ENCODE measurements at regions not wholly inside any gene's neighbourhood (a gene's known extent, or its start where the extent isn't known, plus 50 kb on each side); places are given as distances from the start of the nearest gene placed in this dataset.

DNA sequence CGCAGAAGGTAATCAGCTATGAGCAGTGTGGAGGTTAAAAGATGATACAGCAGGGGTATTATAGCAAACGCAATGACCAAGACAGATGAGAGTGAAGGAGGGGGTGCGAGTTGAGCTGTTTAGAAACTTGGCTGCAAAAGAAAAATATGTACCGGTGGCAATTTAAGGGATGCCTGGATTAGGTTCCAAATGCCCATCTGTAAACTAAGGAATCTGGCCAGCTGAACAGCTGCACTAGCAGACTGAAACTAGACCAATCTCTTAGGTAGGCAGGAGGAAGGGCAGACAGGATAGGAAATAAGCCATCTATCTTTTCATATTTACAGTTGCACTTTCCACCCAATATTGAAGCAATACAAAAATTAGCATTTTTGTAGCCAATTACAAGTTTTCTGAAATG, 407.6 kb downstream of the HTR1B start:
- no peaks in the 10 kb centered on the region for H3K4me1 ChIP-seq (ENCODE audit: control insufficient read depth, extremely low read depth, insufficient read depth, low read length)
- no peaks in the 10 kb centered on the region for H3K9me1 ChIP-seq (ENCODE audit: control insufficient read depth, extremely low read depth, insufficient read depth, low read length)
- H3K4me3 ChIP-seq (ENCODE audit: control insufficient read depth in 2 of 3, extremely low read depth in 1 of 3, insufficient read depth in 2 of 3, low read depth in 1 of 3, low read length in 3 of 3) = no peak overlapping the region
- dilution Hi-C loops (cut with MboI; ENCODE audit: extremely low pct_ligation_motif_present, low sequenced_read_pairs) = no loop called here
- no peaks in the 10 kb centered on the region for H3K27me3 ChIP-seq (ENCODE audit: control insufficient read depth, extremely low read depth, insufficient read depth, low read length)
- no peak overlapping the region for H2AFZ ChIP-seq (ENCODE audit: control insufficient read depth, low read length)
- H3K4me2 ChIP-seq (ENCODE audit: control insufficient read depth, extremely low read depth, insufficient read depth, low read depth, low read length) = no peak overlapping the region
- no peaks in the 10 kb centered on the region for H4K20me1 ChIP-seq (ENCODE audit: control insufficient read depth, extremely low read depth, insufficient read depth, low read length)
- TF ChIP-seq EZH2 (IDR thresholded peaks at IDR 0.05; ENCODE audit: low read length) = no peak
- TF ChIP-seq, protein P1, sequence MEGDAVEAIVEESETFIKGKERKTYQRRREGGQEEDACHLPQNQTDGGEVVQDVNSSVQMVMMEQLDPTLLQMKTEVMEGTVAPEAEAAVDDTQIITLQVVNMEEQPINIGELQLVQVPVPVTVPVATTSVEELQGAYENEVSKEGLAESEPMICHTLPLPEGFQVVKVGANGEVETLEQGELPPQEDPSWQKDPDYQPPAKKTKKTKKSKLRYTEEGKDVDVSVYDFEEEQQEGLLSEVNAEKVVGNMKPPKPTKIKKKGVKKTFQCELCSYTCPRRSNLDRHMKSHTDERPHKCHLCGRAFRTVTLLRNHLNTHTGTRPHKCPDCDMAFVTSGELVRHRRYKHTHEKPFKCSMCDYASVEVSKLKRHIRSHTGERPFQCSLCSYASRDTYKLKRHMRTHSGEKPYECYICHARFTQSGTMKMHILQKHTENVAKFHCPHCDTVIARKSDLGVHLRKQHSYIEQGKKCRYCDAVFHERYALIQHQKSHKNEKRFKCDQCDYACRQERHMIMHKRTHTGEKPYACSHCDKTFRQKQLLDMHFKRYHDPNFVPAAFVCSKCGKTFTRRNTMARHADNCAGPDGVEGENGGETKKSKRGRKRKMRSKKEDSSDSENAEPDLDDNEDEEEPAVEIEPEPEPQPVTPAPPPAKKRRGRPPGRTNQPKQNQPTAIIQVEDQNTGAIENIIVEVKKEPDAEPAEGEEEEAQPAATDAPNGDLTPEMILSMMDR (optimal IDR thresholded peaks at IDR 0.05 in 1 of 3, IDR thresholded peaks at IDR 0.05 in 1 of 3, conservative IDR thresholded peaks at IDR 0.05 in 1 of 3; ENCODE audit: extremely low read depth in 1 of 3, insufficient read depth in 2 of 3, low read length in 3 of 3) = no peak
- no peak for FAIRE-seq
- H3K9me3 ChIP-seq (ENCODE audit: control insufficient read depth, low read depth, low read length) = no peaks in the 10 kb centered on the region
- no peak overlapping the region for H3K27ac ChIP-seq (ENCODE audit: control insufficient read depth, insufficient read depth, low read length)
- H3K79me2 ChIP-seq (ENCODE audit: control insufficient read depth, insufficient read depth, low read length) = no peaks in the 10 kb centered on the region
- no peaks in the 10 kb centered on the region for H3K36me3 ChIP-seq (ENCODE audit: control insufficient read depth in 2 of 2, extremely low read depth in 1 of 2, insufficient read depth in 2 of 2, low read length in 2 of 2)
- no peak for DNase-seq (ENCODE audit: low read depth, low spot score)
- H3K9ac ChIP-seq (ENCODE audit: control insufficient read depth, extremely low read depth, insufficient read depth, low read length) = no peak overlapping the region

DNA sequence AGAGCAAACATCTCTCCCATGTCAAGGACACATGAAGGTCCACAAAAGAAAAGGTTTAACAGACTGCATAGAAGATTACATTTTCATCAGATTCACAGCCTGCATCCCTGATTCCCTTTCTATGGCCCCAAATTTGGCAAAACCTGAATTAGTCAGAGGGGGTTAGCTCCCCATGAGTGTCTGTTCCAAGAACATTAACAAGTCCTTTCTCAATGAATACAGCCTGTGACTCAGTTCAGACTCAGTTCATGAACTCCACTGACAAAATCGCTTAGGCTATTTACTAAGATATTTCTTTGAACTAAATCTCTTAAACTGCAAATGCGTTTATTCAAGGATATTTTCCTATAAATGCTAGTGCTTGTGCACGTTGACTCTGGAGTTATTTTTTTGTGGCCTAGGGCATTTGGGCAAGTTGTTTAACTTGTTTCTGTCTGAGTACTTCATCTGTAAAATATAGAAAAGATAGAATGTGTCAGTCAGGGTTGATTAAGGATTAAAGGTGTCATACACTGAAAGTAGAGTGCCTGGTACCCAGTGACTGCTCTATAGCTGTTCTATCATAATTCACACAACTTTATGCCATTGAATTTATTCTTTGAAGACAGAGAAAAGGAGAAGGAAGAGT, 422.6 kb downstream of the HTR1B start:
- Histone ChIP-seq H3K4me2 (ENCODE audit: control insufficient read depth, extremely low read depth, insufficient read depth, low read depth, low read length) (no peak overlapping the region), H3K9me3 (ENCODE audit: control insufficient read depth, low read depth, low read length) (peaks cover 4% of the 10 kb centered on the region), H3K27me3 (ENCODE audit: control insufficient read depth, extremely low read depth, insufficient read depth, low read length) (no peaks in the 10 kb centered on the region), H3K36me3 (ENCODE audit: control insufficient read depth in 2 of 2, extremely low read depth in 1 of 2, insufficient read depth in 2 of 2, low read length in 2 of 2) (no peaks in the 10 kb centered on the region), H3K27ac (ENCODE audit: control insufficient read depth, insufficient read depth, low read length) (no peak overlapping the region), H3K4me1 (ENCODE audit: control insufficient read depth, extremely low read depth, insufficient read depth, low read length) (peaks cover 3% of the 10 kb centered on the region), H3K4me3 (ENCODE audit: control insufficient read depth in 2 of 3, extremely low read depth in 1 of 3, insufficient read depth in 2 of 3, low read depth in 1 of 3, low read length in 3 of 3) (no peak overlapping the region), H2AFZ (ENCODE audit: control insufficient read depth, low read length) (no peak overlapping the region), H3K9ac (ENCODE audit: control insufficient read depth, extremely low read depth, insufficient read depth, low read length) (no peak overlapping the region), H3K79me2 (ENCODE audit: control insufficient read depth, insufficient read depth, low read length) (no peaks in the 10 kb centered on the region), H3K9me1 (ENCODE audit: control insufficient read depth, extremely low read depth, insufficient read depth, low read length) (no peaks in the 10 kb centered on the region), H4K20me1 (ENCODE audit: control insufficient read depth, extremely low read depth, insufficient read depth, low read length) (no peaks in the 10 kb centered on the region)
- DNase-seq (ENCODE audit: low read depth, low spot score) (no peak), FAIRE-seq (no peak)
- TF ChIP-seq, protein P1 (optimal IDR thresholded peaks at IDR 0.05 in 1 of 3, IDR thresholded peaks at IDR 0.05 in 1 of 3, conservative IDR thresholded peaks at IDR 0.05 in 1 of 3; ENCODE audit: extremely low read depth in 1 of 3, insufficient read depth in 2 of 3, low read length in 3 of 3) = no peak
- no peak for TF ChIP-seq EZH2 (IDR thresholded peaks at IDR 0.05; ENCODE audit: low read length)
- dilution Hi-C loops (cut with MboI; ENCODE audit: extremely low pct_ligation_motif_present, low sequenced_read_pairs) = no loop called here

Data from keratinocyte (primary cell).